DND-41 (cell line): ENCODE measurements at regions not wholly inside any gene's neighbourhood (a gene's known extent, or its start where the extent isn't known, plus 50 kb on each side); places are given as distances from the start of the nearest gene placed in this dataset.

ENCODE experiments used
- ATAC-seq: fragments of 200-7000 bp; cut with Tn5 transposase; 3 replicates; pipeline ENCODE4 v1.9.1; 2021; ENCODE audit warnings: low read depth; ENCODE audit not compliant: insufficient read depth
- DNase-seq: peaks from one replicate; pipeline ENCODE4 v3.0.0-alpha.2; 2020
- H2AFZ ChIP-seq: 2 replicates; pipeline ENCODE4 v1.6.0; 2012; ENCODE audit warnings: low read depth, low read length
- H3K27ac ChIP-seq: 2 replicates; pipeline ENCODE4 v1.5.1; 2012; ENCODE audit warnings: low read length, inconsistent platforms
- H3K27me3 ChIP-seq: fragments of 200-600 bp; sonication (generic); 2 replicates; pipeline ENCODE4 v1.6.0; 2012; ENCODE audit warnings: low read length, mild to moderate bottlenecking, inconsistent platforms; ENCODE audit not compliant: insufficient read depth, poor library complexity
- H3K36me3 ChIP-seq: 2 replicates; pipeline ENCODE4 v1.5.1; 2012; ENCODE audit warnings: low read length, inconsistent platforms; ENCODE audit not compliant: insufficient read depth
- H3K4me1 ChIP-seq: 2 replicates; pipeline ENCODE4 v1.5.1; 2012; ENCODE audit warnings: mild to moderate bottlenecking, low read length; ENCODE audit not compliant: insufficient read depth
- H3K4me2 ChIP-seq: 2 replicates; pipeline ENCODE4 v1.6.0; 2012; ENCODE audit warnings: mild to moderate bottlenecking, moderate library complexity, low read length, inconsistent platforms; ENCODE audit not compliant: insufficient read depth
- H3K4me3 ChIP-seq, 2 experiments: fragments of 200-600 bp in 1 of 2; shearing (Covaris generic) in 1 of 2; 2 replicates each; pipeline ENCODE4 v1.5.1; 2012 to 2016; ENCODE audit warnings: inconsistent platforms in 2 of 2, low read length in 2 of 2, mild to moderate bottlenecking in 2 of 2, low read depth in 1 of 2, moderate library complexity in 1 of 2
- H3K79me2 ChIP-seq: 2 replicates; pipeline ENCODE4 v1.6.0; 2012; ENCODE audit warnings: low read length, inconsistent platforms; ENCODE audit not compliant: insufficient read depth
- H3K9ac ChIP-seq: 2 replicates; pipeline ENCODE4 v1.6.0; 2012; ENCODE audit warnings: low read depth, mild to moderate bottlenecking, inconsistent platforms, low read length, moderate library complexity
- H3K9me3 ChIP-seq: 2 replicates; pipeline ENCODE4 v1.5.1; 2012; ENCODE audit warnings: low read length, moderate library complexity, mild to moderate bottlenecking, inconsistent platforms; ENCODE audit not compliant: insufficient read depth, severe bottlenecking
- H4K20me1 ChIP-seq: 2 replicates; pipeline ENCODE4 v1.6.0; 2012; ENCODE audit warnings: low read length; ENCODE audit not compliant: insufficient read depth
- CTCF ChIP-seq: IDR thresholded peaks from 2 replicates; pipeline ENCODE4 v1.5.1; 2012; ENCODE audit warnings: borderline replicate concordance, low read length, moderate library complexity, mild to moderate bottlenecking; ENCODE audit not compliant: poor library complexity, severe bottlenecking; ENCODE audit errors: extremely low read depth
- EZH2 ChIP-seq: IDR thresholded peaks from 3 replicates; pipeline ENCODE4 v1.6.1; 2012; ENCODE audit warnings: borderline replicate concordance, low read depth, mild to moderate bottlenecking, moderate library complexity, low read length, inconsistent platforms; ENCODE audit not compliant: severe bottlenecking

- Histone ChIP-seq H3K27me3 (no peaks in the 10 kb centered on the region), H3K4me1 (no peaks in the 10 kb centered on the region), H3K79me2 (no peaks in the 10 kb centered on the region), H3K9me3 (no peaks in the 10 kb centered on the region), H3K36me3 (no peaks in the 10 kb centered on the region), H2AFZ (no peak overlapping the region), H3K4me2 (no peak overlapping the region), H3K4me3 (no peak overlapping the region), H3K9ac (no peak overlapping the region), H4K20me1 (no peaks in the 10 kb centered on the region), H3K27ac (no peak overlapping the region)
- DNase-seq (no peak), ATAC-seq (no peak)
- TF ChIP-seq EZH2 (no peak), CTCF (no peak)
Observed at GRCh38 chrX:37955273-37955672, 51.1 kb upstream of the SYTL5 start.

- H3K9ac ChIP-seq = no peak overlapping the region
- no peak overlapping the region for H3K4me2 ChIP-seq
- H3K27me3 ChIP-seq = no peaks in the 10 kb centered on the region
- H3K4me3 ChIP-seq = no peak overlapping the region
- no peaks in the 10 kb centered on the region for H3K79me2 ChIP-seq
- DNase-seq (no peak), ATAC-seq (no peak)
- no peak overlapping the region for H3K27ac ChIP-seq
- no peaks in the 10 kb centered on the region for H3K4me1 ChIP-seq
- H3K36me3 ChIP-seq = no peaks in the 10 kb centered on the region
- H4K20me1 ChIP-seq = no peaks in the 10 kb centered on the region
- H2AFZ ChIP-seq = no peak overlapping the region
- H3K9me3 ChIP-seq = no peaks in the 10 kb centered on the region
- TF ChIP-seq CTCF = no peak
- TF ChIP-seq EZH2 = no peak
Observed at GRCh38 chrX:37956223-37956622, 50.1 kb upstream of the SYTL5 start.
